Endothelial cell of umbilical vein (primary cell): ENCODE measurements at regions not wholly inside any gene's neighbourhood (a gene's known extent, or its start where the extent isn't known, plus 50 kb on each side); places are given as distances from the start of the nearest gene placed in this dataset.

Experiments used
- BruUV-seq: library from RNA; stranded (reverse); fragments of 400-500 nt; replicated peaks from 2 replicates; lab custom pipeline; 2021; lab: Mats Ljungman, UMichigan
- CTCF ChIA-PET: fragments of 300-600, 350-600 bp; sonication (Branson Sonifier 250); formaldehyde crosslinking; loops from one replicate; lab custom pipeline; 2021; ENCODE audit warnings: antibody characterized with exemption, inconsistent platforms; lab: Charles Lee
- POLR2A ChIA-PET: fragments of 300-600, 350-600 bp; sonication (Branson Sonifier 250); formaldehyde crosslinking; loops from one replicate; lab custom pipeline; 2021; ENCODE audit warnings: antibody characterized with exemption, inconsistent platforms; lab: Charles Lee
- DNase-seq: peaks from one replicate; pipeline ENCODE4 v3.0.0-alpha.2; 2011; ENCODE audit warnings: low read depth, low spot score
- FAIRE-seq: peaks from 2 replicates; lab custom pipeline; 2011; peaks lifted over from hg19 to GRCh38; lab: Jason Lieb, UNC
- H2AFZ ChIP-seq: 2 replicates; pipeline ENCODE4 v1.6.0; 2012; ENCODE audit warnings: low read depth, low read length, control low read depth, inconsistent platforms
- H3K27ac ChIP-seq: 2 replicates; pipeline ENCODE4 v1.5.1; 2011; ENCODE audit warnings: low read depth, mild to moderate bottlenecking, control low read depth, low read length, moderate library complexity; ENCODE audit not compliant: insufficient read depth
- H3K27me3 ChIP-seq, 2 experiments: 2 replicates each; pipeline versions ENCODE4 v1.6.0 to v1.6.1; 2011; ENCODE audit warnings: low read length in 2 of 2, mixed read lengths in 1 of 2; ENCODE audit not compliant: control insufficient read depth in 2 of 2, insufficient read depth in 2 of 2
- H3K36me3 ChIP-seq, 2 experiments: 2 replicates in 1 of 2; 3 replicates in 1 of 2; pipeline ENCODE4 v1.5.1; 2011; ENCODE audit warnings: low read length in 2 of 2, mild to moderate bottlenecking in 1 of 2, moderate library complexity in 1 of 2; ENCODE audit not compliant: control insufficient read depth in 2 of 2, insufficient read depth in 2 of 2; ENCODE audit errors: extremely low read depth in 1 of 2
- H3K4me1 ChIP-seq: 3 replicates; pipeline ENCODE4 v1.5.1; 2011; ENCODE audit warnings: mild to moderate bottlenecking, low read length; ENCODE audit not compliant: control insufficient read depth, insufficient read depth; ENCODE audit errors: extremely low read depth
- H3K4me2 ChIP-seq: 2 replicates; pipeline ENCODE4 v1.6.1; 2011; ENCODE audit warnings: low read length, control low read depth, mixed read lengths; ENCODE audit not compliant: insufficient read depth
- H3K4me3 ChIP-seq, 3 experiments: fragments of 200-600 bp in 1 of 3; sonication (generic), shearing (Covaris generic) in 1 of 3; replicated peaks in 1 of 3; 2 replicates each; pipeline ENCODE4 v1.5.1; 2011 to 2016; ENCODE audit warnings: control low read depth in 3 of 3, low read length in 3 of 3, mild to moderate bottlenecking in 2 of 3, inconsistent platforms in 1 of 3, low read depth in 1 of 3, moderate library complexity in 1 of 3; ENCODE audit not compliant: insufficient read depth in 1 of 3
- H3K79me2 ChIP-seq: 2 replicates; pipeline ENCODE4 v1.6.0; 2012; ENCODE audit warnings: low read length, inconsistent platforms; ENCODE audit not compliant: control insufficient read depth, insufficient read depth
- H3K9ac ChIP-seq: replicated peaks from 2 replicates; pipeline ENCODE3; 2011; ENCODE audit warnings: low read length, control low read depth; ENCODE audit not compliant: insufficient read depth; ENCODE audit errors: extremely low read depth
- H3K9me1 ChIP-seq: replicated peaks from 3 replicates; pipeline ENCODE4 v1.6.0; 2011; ENCODE audit warnings: mild to moderate bottlenecking, low read length; ENCODE audit not compliant: control insufficient read depth, insufficient read depth; ENCODE audit errors: extremely low read depth
- H3K9me3 ChIP-seq: replicated peaks from 2 replicates; pipeline ENCODE4 v1.5.1; 2012; ENCODE audit warnings: low read length, inconsistent platforms; ENCODE audit not compliant: control insufficient read depth, insufficient read depth
- H4K20me1 ChIP-seq: replicated peaks from 2 replicates; pipeline ENCODE3; 2011; ENCODE audit warnings: mild to moderate bottlenecking, low read length; ENCODE audit not compliant: control insufficient read depth, insufficient read depth; ENCODE audit errors: extremely low read depth
- EZH2 ChIP-seq: IDR thresholded peaks from 2 replicates; pipeline ENCODE4 v1.6.1; 2012; ENCODE audit warnings: borderline replicate concordance, low read depth, mild to moderate bottlenecking, moderate library complexity, low read length, inconsistent platforms; ENCODE audit not compliant: severe bottlenecking
- FOS ChIP-seq: IDR thresholded peaks from 2 replicates; pipeline ENCODE4 v1.6.1; 2011; ENCODE audit warnings: mild to moderate bottlenecking, low read length, moderate library complexity, borderline replicate concordance; ENCODE audit not compliant: insufficient read depth
- GATA2 ChIP-seq: IDR thresholded peaks from 2 replicates; pipeline ENCODE4 v1.7.0; 2011; ENCODE audit warnings: low read depth, mild to moderate bottlenecking, moderate library complexity, mixed read lengths, low read length; ENCODE audit not compliant: insufficient read length, insufficient read depth
- JUN ChIP-seq: IDR thresholded peaks from 2 replicates; pipeline ENCODE4 v1.6.1; 2011; ENCODE audit warnings: borderline replicate concordance, low read depth; ENCODE audit not compliant: insufficient read length, insufficient read depth
- MAX ChIP-seq: IDR thresholded peaks from 2 replicates; pipeline ENCODE4 v1.6.1; 2011; ENCODE audit not compliant: insufficient read depth, insufficient read length
- MYC ChIP-seq: IDR thresholded peaks from one replicate; pipeline ENCODE4 v1.6.1; 2011; ENCODE audit warnings: mild to moderate bottlenecking, low read depth, low read length
- POLR2A ChIP-seq: IDR thresholded peaks from 2 replicates; pipeline ENCODE4 v1.6.1; 2012; ENCODE audit warnings: low read depth, mild to moderate bottlenecking, control low read depth, low read length
- POLR2AphosphoS5 ChIP-seq: IDR thresholded peaks from 2 replicates; pipeline ENCODE4 v1.6.1; 2012; ENCODE audit warnings: low read depth, mild to moderate bottlenecking, control low read depth, low read length, moderate library complexity; ENCODE audit not compliant: insufficient read depth
- dilution Hi-C: fragments of 300-500 bp; cut with MboI; formaldehyde crosslinking; loops from one replicate; pipeline ENCODE4 v1.15.0; 2019; ENCODE audit warnings: low sequenced_read_pairs; ENCODE audit not compliant: extremely low pct_ligation_motif_present
- intact Hi-C: fragments of 100-400 bp; cut with micrococcal nuclease; formaldehyde crosslinking; loops from one replicate; pipeline ENCODE4 v1.10.0; 2022
- TF ChIP-seq, protein P1 (sequence below), 2 donors: IDR thresholded peaks; 1 replicate in 1 of 2; 2 replicates in 1 of 2; pipeline ENCODE4 v1.5.1; 2011; ENCODE audit warnings: low read length in 2 of 2, mild to moderate bottlenecking in 2 of 2, moderate library complexity in 2 of 2, control low read depth in 1 of 2, inconsistent platforms in 1 of 2, low read depth in 1 of 2; ENCODE audit not compliant: insufficient read depth in 1 of 2; ENCODE audit errors: extremely low read depth in 1 of 2

- CTCF ChIA-PET, result no interaction called here
- intact Hi-C loops, result no loop called here
- no peaks in the 10 kb centered on the region for H3K9me1 ChIP-seq
- TF ChIP-seq GATA2 (no peak), POLR2AphosphoS5 (no peak), EZH2 (no peak), POLR2A (no peak)
- TF ChIP-seq, protein P1, sequence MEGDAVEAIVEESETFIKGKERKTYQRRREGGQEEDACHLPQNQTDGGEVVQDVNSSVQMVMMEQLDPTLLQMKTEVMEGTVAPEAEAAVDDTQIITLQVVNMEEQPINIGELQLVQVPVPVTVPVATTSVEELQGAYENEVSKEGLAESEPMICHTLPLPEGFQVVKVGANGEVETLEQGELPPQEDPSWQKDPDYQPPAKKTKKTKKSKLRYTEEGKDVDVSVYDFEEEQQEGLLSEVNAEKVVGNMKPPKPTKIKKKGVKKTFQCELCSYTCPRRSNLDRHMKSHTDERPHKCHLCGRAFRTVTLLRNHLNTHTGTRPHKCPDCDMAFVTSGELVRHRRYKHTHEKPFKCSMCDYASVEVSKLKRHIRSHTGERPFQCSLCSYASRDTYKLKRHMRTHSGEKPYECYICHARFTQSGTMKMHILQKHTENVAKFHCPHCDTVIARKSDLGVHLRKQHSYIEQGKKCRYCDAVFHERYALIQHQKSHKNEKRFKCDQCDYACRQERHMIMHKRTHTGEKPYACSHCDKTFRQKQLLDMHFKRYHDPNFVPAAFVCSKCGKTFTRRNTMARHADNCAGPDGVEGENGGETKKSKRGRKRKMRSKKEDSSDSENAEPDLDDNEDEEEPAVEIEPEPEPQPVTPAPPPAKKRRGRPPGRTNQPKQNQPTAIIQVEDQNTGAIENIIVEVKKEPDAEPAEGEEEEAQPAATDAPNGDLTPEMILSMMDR (IDR thresholded peaks at IDR 0.05; ENCODE audit: extremely low read depth in 1 of 2, insufficient read depth in 1 of 2, low read depth in 1 of 2, low read length in 2 of 2), result no peak
- FAIRE-seq (no peak), DNase-seq (no peak)
- no TSS peak for BruUV-seq
- H3K9ac ChIP-seq, result no peak overlapping the region
- dilution Hi-C loops, result no loop called here
- no peaks in the 10 kb centered on the region for H3K79me2 ChIP-seq
- H3K4me1 ChIP-seq, result no peaks in the 10 kb centered on the region
- no peak overlapping the region for H3K27ac ChIP-seq
- no peaks in the 10 kb centered on the region for H3K36me3 ChIP-seq
- no peak overlapping the region for H2AFZ ChIP-seq
- no peaks in the 10 kb centered on the region for H4K20me1 ChIP-seq
- H3K9me3 ChIP-seq, result no peaks in the 10 kb centered on the region
- H3K27me3 ChIP-seq, result peaks cover 0 to 5% of the 10 kb centered on the region in 2 experiments
- no peak overlapping the region for H3K4me2 ChIP-seq
- H3K4me3 ChIP-seq, result no peak overlapping the region
- POLR2A ChIA-PET, result no interaction called here
Measured at GRCh38 chr10:34016576-34016975, 682.1 kb upstream of the NRP1 start.

DNA sequence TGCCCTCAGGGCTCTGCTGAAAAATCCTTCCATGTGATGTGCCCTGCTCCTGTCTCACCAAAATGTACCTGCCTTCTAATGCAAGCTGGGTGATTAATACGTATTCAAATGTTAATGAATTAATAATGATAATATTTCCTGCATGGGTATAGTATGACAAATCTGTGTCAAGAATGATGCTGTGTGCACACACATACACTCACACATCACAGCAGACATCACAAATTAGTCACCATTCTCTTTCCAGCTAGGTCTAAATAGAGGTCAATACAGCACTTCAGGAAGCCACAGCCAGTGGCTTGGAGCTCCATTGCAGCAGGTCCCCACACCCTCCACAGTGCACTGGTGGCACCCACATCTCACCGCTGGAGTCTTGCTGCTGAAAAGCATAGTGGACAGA, 681.2 kb upstream of the NRP1 start:
- ChIA-PET POLR2A (no interaction called here), CTCF (interaction anchor here (0.7 kb wide), 1 partner anchor 11 kb away, joined by 3 read pairs; no protein-coding TSS in a partner anchor)
- Histone ChIP-seq H3K9me1 (no peaks in the 10 kb centered on the region), H3K27me3 (peaks cover 3 to 5% of the 10 kb centered on the region in 2 experiments), H3K4me2 (no peak overlapping the region), H3K79me2 (no peaks in the 10 kb centered on the region), H3K4me3 (no peak overlapping the region), H3K4me1 (no peaks in the 10 kb centered on the region), H2AFZ (no peak overlapping the region), H3K9ac (no peak overlapping the region), H4K20me1 (no peaks in the 10 kb centered on the region), H3K27ac (no peak overlapping the region), H3K36me3 (no peaks in the 10 kb centered on the region), H3K9me3 (no peaks in the 10 kb centered on the region)
- FAIRE-seq, result no peak
- dilution Hi-C loops (no loop called here), intact Hi-C loops (no loop called here)
- no TSS peak for BruUV-seq
- no peak for DNase-seq
- TF ChIP-seq GATA2, result no peak
- TF ChIP-seq, protein P1 (IDR thresholded peaks at IDR 0.05; ENCODE audit: extremely low read depth in 1 of 2, insufficient read depth in 1 of 2, low read depth in 1 of 2, low read length in 2 of 2), result no peak
- TF ChIP-seq POLR2AphosphoS5, result no peak
- no peak for TF ChIP-seq JUN
- TF ChIP-seq FOS, result no peak
- TF ChIP-seq MAX, result no peak
- TF ChIP-seq MYC, result no peak
- TF ChIP-seq POLR2A, result no peak
- no peak for TF ChIP-seq EZH2
